HUES48 (cell line): ENCODE measurements at regions not wholly inside any gene's neighbourhood (a gene's known extent, or its start where the extent isn't known, plus 50 kb on each side); places are given as distances from the start of the nearest gene placed in this dataset.

ENCODE experiments used
- H3K27ac ChIP-seq: one replicate; pipeline ENCODE4 v1.7.0; 2013; ENCODE audit warnings: low read depth, low read length, inconsistent platforms
- H3K27me3 ChIP-seq: 2 replicates; pipeline ENCODE4 v1.6.1; 2013; ENCODE audit warnings: mild to moderate bottlenecking, low read length; ENCODE audit not compliant: control insufficient read depth, insufficient read depth
- H3K36me3 ChIP-seq: 2 replicates; pipeline ENCODE4 v1.6.1; 2013; ENCODE audit warnings: low read length; ENCODE audit not compliant: control insufficient read depth, insufficient read depth
- H3K4me1 ChIP-seq: 2 replicates; pipeline ENCODE4 v1.6.1; 2013; ENCODE audit warnings: mild to moderate bottlenecking, low read length; ENCODE audit not compliant: control insufficient read depth, insufficient read depth
- H3K4me3 ChIP-seq: 2 replicates; pipeline ENCODE4 v1.5.1; 2013; ENCODE audit warnings: mild to moderate bottlenecking, low read depth, low read length
- H3K9ac ChIP-seq: 2 replicates; pipeline ENCODE4 v1.6.1; 2013; ENCODE audit warnings: mild to moderate bottlenecking, low read depth, low read length, moderate library complexity
- H3K9me3 ChIP-seq: 2 replicates; pipeline ENCODE4 v1.6.1; 2013; ENCODE audit warnings: low read length; ENCODE audit not compliant: control insufficient read depth, insufficient read depth

GRCh38 chr2:11955314-11955713 lies 208.9 kb downstream of the LPIN1 start:
- Histone ChIP-seq H3K27me3 (no peaks in the 10 kb centered on the region), H3K36me3 (no peaks in the 10 kb centered on the region), H3K9me3 (no peaks in the 10 kb centered on the region), H3K4me1 (no peaks in the 10 kb centered on the region), H3K4me3 (no peak overlapping the region), H3K9ac (no peak overlapping the region), H3K27ac (no peak overlapping the region)

GRCh38 chr2:11955884-11956291 lies 209.5 kb downstream of the LPIN1 start:
- no peak overlapping the region for H3K9ac ChIP-seq
- H3K36me3 ChIP-seq = no peaks in the 10 kb centered on the region
- H3K4me1 ChIP-seq = no peaks in the 10 kb centered on the region
- H3K9me3 ChIP-seq = no peaks in the 10 kb centered on the region
- no peaks in the 10 kb centered on the region for H3K27me3 ChIP-seq
- no peak overlapping the region for H3K27ac ChIP-seq
- H3K4me3 ChIP-seq = no peak overlapping the region

GRCh38 chr2:11962707-11963328 lies 216.4 kb downstream of the LPIN1 start:
- H3K4me1 ChIP-seq = no peaks in the 10 kb centered on the region
- no peak overlapping the region for H3K9ac ChIP-seq
- no peaks in the 10 kb centered on the region for H3K27me3 ChIP-seq
- H3K36me3 ChIP-seq = no peaks in the 10 kb centered on the region
- H3K27ac ChIP-seq = no peak overlapping the region
- H3K4me3 ChIP-seq = no peak overlapping the region
- H3K9me3 ChIP-seq = no peaks in the 10 kb centered on the region

- no peaks in the 10 kb centered on the region for H3K9me3 ChIP-seq
- no peaks in the 10 kb centered on the region for H3K36me3 ChIP-seq
- H3K4me3 ChIP-seq = no peak overlapping the region
- H3K4me1 ChIP-seq = no peaks in the 10 kb centered on the region
- no peaks in the 10 kb centered on the region for H3K27me3 ChIP-seq
- no peak overlapping the region for H3K27ac ChIP-seq
- H3K9ac ChIP-seq = no peak overlapping the region
These were observed 217.5 kb downstream of the LPIN1 start for GRCh38 chr2:11963966-11964365.

- no peaks in the 10 kb centered on the region for H3K4me1 ChIP-seq
- H3K9me3 ChIP-seq = no peaks in the 10 kb centered on the region
- no peak overlapping the region for H3K9ac ChIP-seq
- no peaks in the 10 kb centered on the region for H3K36me3 ChIP-seq
- no peaks in the 10 kb centered on the region for H3K27me3 ChIP-seq
- H3K27ac ChIP-seq = no peak overlapping the region
- H3K4me3 ChIP-seq = no peak overlapping the region
These were observed 221.6 kb downstream of the LPIN1 start for GRCh38 chr2:11967946-11968465.

GRCh38 chr2:11968521-11968920 lies 222.1 kb downstream of the LPIN1 start:
- Histone ChIP-seq H3K9ac (no peak overlapping the region), H3K27me3 (no peaks in the 10 kb centered on the region), H3K27ac (no peak overlapping the region), H3K4me3 (no peak overlapping the region), H3K4me1 (no peaks in the 10 kb centered on the region), H3K36me3 (no peaks in the 10 kb centered on the region), H3K9me3 (no peaks in the 10 kb centered on the region)

- H3K27ac ChIP-seq = no peak overlapping the region
- no peak overlapping the region for H3K9ac ChIP-seq
- no peak overlapping the region for H3K4me3 ChIP-seq
- no peaks in the 10 kb centered on the region for H3K27me3 ChIP-seq
- H3K36me3 ChIP-seq = no peaks in the 10 kb centered on the region
- no peaks in the 10 kb centered on the region for H3K9me3 ChIP-seq
- H3K4me1 ChIP-seq = no peaks in the 10 kb centered on the region
These were observed 223.3 kb downstream of the LPIN1 start for GRCh38 chr2:11969774-11970173.

- H3K27me3 ChIP-seq = no peaks in the 10 kb centered on the region
- H3K27ac ChIP-seq = no peak overlapping the region
- H3K36me3 ChIP-seq = no peaks in the 10 kb centered on the region
- H3K4me3 ChIP-seq = no peak overlapping the region
- no peak overlapping the region for H3K9ac ChIP-seq
- no peaks in the 10 kb centered on the region for H3K9me3 ChIP-seq
- 0 out of 2 replicates have a peak, but pooled peaks cover 1% of the 10 kb centered on the region for H3K4me1 ChIP-seq
These were observed 228.1 kb downstream of the LPIN1 start for GRCh38 chr2:11974573-11974972.

GRCh38 chr2:11975373-11975772 lies 228.9 kb downstream of the LPIN1 start:
- H3K27ac ChIP-seq = no peak overlapping the region
- no peaks in the 10 kb centered on the region for H3K36me3 ChIP-seq

GRCh38 chr2:11976073-11976472 lies 229.6 kb downstream of the LPIN1 start:
- 0 out of 2 replicates have a peak, but pooled peaks cover 4% of the 10 kb centered on the region for H3K4me1 ChIP-seq
- no peaks in the 10 kb centered on the region for H3K27me3 ChIP-seq
- H3K27ac ChIP-seq = no peak overlapping the region

More at GRCh38 chr2:11975373-11975772, 228.9 kb downstream of the LPIN1 start:
- Histone ChIP-seq H3K27me3 (no peaks in the 10 kb centered on the region), H3K9me3 (no peaks in the 10 kb centered on the region), H3K4me3 (no peak overlapping the region), H3K9ac (no peak overlapping the region), H3K4me1 (0 out of 2 replicates have a peak, but pooled peaks cover 4% of the 10 kb centered on the region)

GRCh38 chr2:11977766-11978524 lies 231.5 kb downstream of the LPIN1 start:
- Histone ChIP-seq H3K9me3 (no peaks in the 10 kb centered on the region), H3K36me3 (no peaks in the 10 kb centered on the region)

More at GRCh38 chr2:11976073-11976472, 229.6 kb downstream of the LPIN1 start:
- Histone ChIP-seq H3K4me3 (no peak overlapping the region), H3K9ac (no peak overlapping the region), H3K36me3 (no peaks in the 10 kb centered on the region), H3K9me3 (no peaks in the 10 kb centered on the region)

More at GRCh38 chr2:11977766-11978524, 231.5 kb downstream of the LPIN1 start:
- H3K9ac ChIP-seq = no peak overlapping the region
- no peak overlapping the region for H3K4me3 ChIP-seq
- H3K27me3 ChIP-seq = no peaks in the 10 kb centered on the region
- 0 out of 2 replicates have a peak, but pooled peaks cover 4% of the 10 kb centered on the region for H3K4me1 ChIP-seq
- H3K27ac ChIP-seq = no peak overlapping the region
